ENCODE measurements at regions not wholly inside any gene's neighbourhood (a gene's known extent, or its start where the extent isn't known, plus 50 kb on each side); places are given as distances from the start of the nearest gene placed in this dataset.

DNA sequence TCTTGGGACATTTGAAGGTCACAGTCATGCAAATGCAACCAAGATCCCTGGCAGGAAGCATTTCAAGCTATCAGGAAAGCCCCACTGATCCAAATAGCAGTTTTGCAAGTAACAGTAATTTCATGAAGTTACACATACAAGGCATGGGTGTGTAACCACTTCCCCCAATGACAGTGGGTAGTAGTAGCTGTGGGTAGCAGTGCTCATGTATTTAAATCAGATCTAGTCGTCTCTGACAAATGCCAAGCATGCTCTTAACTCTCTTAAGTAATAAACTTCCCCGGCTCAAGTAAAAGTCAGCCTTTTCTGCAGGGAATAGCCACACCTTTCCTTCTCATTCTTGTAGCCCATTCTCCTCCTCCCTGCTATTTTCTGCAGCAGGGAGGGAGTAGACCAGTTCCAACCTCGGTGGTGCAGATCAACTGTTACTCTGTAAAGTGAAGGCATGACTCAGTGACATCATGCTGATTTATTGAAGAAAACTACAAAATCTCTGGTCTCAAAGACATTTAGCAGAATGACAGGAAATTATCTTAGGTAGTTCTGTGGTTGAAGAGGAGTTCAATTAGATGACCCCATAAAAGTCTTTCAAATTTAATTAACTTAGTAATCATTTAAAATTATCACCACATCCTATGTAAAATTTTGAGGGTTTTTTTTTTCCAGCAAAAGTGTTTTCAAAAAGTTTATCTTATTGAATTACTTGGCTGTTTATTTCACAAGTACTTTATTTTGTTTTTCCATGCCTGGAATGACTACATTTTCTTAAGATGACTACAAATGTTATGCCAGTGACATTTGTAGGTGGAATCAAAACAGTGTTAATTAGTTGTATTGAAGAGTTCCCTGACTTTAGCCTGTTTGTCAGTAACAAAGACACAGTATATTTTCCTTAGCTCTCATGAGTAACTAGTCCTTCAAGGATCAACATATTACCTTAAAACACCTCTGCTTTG lies 568.3 kb downstream of the INHBA start (continued):
- no peak for TF ChIP-seq ZBTB4 (CRISPR knock-in tag; IDR thresholded peaks at IDR 0.05)
- TF ChIP-seq ELK1 (IDR thresholded peaks at IDR 0.05; ENCODE audit: low read depth, low read length), result no peak
- no peak for TF ChIP-seq EZH2 (IDR thresholded peaks at IDR 0.05; ENCODE audit: borderline replicate concordance, control insufficient read depth, low read depth, low read length)
- TF ChIP-seq FOXM1 (IDR thresholded peaks at IDR 0.05; ENCODE audit: low read depth, low read length), result peak; percentile 84
- no peak for TF ChIP-seq ASH2L (IDR thresholded peaks at IDR 0.05; ENCODE audit: borderline replicate concordance, low read depth)
- peak; percentile 26 for TF ChIP-seq RELA (IDR thresholded peaks at IDR 0.05; ENCODE audit: borderline replicate concordance, partially characterized antibody)
- no peak for TF ChIP-seq TCF12 (IDR thresholded peaks at IDR 0.05; ENCODE audit: low read depth, low read length)
- peak; percentile 53; the same call in 1 of the 2 replicates for TF ChIP-seq SPI1 (IDR thresholded peaks at IDR 0.05; ENCODE audit: borderline replicate concordance, insufficient read depth, low read depth, low read length)
- no peak for TF ChIP-seq SMAD5 (IDR thresholded peaks at IDR 0.05; ENCODE audit: low read depth)
- TF ChIP-seq BCL11A (IDR thresholded peaks at IDR 0.05; ENCODE audit: low read depth, low read length), result peak; percentile 70
- TF ChIP-seq, protein P1, sequence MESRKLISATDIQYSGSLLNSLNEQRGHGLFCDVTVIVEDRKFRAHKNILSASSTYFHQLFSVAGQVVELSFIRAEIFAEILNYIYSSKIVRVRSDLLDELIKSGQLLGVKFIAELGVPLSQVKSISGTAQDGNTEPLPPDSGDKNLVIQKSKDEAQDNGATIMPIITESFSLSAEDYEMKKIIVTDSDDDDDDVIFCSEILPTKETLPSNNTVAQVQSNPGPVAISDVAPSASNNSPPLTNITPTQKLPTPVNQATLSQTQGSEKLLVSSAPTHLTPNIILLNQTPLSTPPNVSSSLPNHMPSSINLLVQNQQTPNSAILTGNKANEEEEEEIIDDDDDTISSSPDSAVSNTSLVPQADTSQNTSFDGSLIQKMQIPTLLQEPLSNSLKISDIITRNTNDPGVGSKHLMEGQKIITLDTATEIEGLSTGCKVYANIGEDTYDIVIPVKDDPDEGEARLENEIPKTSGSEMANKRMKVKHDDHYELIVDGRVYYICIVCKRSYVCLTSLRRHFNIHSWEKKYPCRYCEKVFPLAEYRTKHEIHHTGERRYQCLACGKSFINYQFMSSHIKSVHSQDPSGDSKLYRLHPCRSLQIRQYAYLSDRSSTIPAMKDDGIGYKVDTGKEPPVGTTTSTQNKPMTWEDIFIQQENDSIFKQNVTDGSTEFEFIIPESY (IDR thresholded peaks at IDR 0.05), result no peak
- no peak for TF ChIP-seq ZNF207 (IDR thresholded peaks at IDR 0.05; ENCODE audit: borderline replicate concordance)
- no peak for TF ChIP-seq SIN3A (IDR thresholded peaks at IDR 0.05; ENCODE audit: low read depth, low read length)
- TF ChIP-seq ZNF274 (IDR thresholded peaks at IDR 0.05; ENCODE audit: insufficient read depth, insufficient read length), result no peak
- no peak for TF ChIP-seq RB1 (IDR thresholded peaks at IDR 0.05; ENCODE audit: borderline replicate concordance)
- TF ChIP-seq TAF1 (IDR thresholded peaks at IDR 0.05; ENCODE audit: borderline replicate concordance, low read depth, low read length), result no peak
- no peak for TF ChIP-seq STAT3 (IDR thresholded peaks at IDR 0.05; ENCODE audit: low read depth, low read length)
- no peak for TF ChIP-seq EGR1 (IDR thresholded peaks at IDR 0.05; ENCODE audit: borderline replicate concordance in 1 of 2, low read depth in 2 of 2, low read length in 2 of 2)
- 0 out of 2 replicates have a peak, but pooled peaks have one; percentile 47 for TF ChIP-seq ZNF217 (IDR thresholded peaks at IDR 0.05)
- no peak for TF ChIP-seq HCFC1 (IDR thresholded peaks at IDR 0.05; ENCODE audit: low read length)
- TF ChIP-seq PML (IDR thresholded peaks at IDR 0.05; ENCODE audit: low read length), result peak; percentile 21; the same call in 1 of the 2 replicates

Data from GM12878 (cell line).